Transverse colon (tissue), 4 donors: ENCODE measurements at regions not wholly inside any gene's neighbourhood (a gene's known extent, or its start where the extent isn't known, plus 50 kb on each side); places are given as distances from the start of the nearest gene placed in this dataset.

Experiments
- EP300 ChIP-seq: sonication (generic); formaldehyde crosslinking; IDR thresholded peaks from one replicate; pipeline ENCODE4 v1.6.1; 2017; ENCODE audit warnings: antibody characterized with exemption, low read depth
- POLR2A ChIP-seq: fragments of 450-650 bp; IDR thresholded peaks from one replicate; pipeline ENCODE4 v1.6.1; 2016; ENCODE audit warnings: antibody characterized with exemption, mild to moderate bottlenecking, moderate library complexity
- POLR2AphosphoS5 ChIP-seq, 3 donors: sonication (generic); formaldehyde crosslinking; IDR thresholded peaks; one replicate each; pipeline ENCODE4 v1.6.1; 2016; ENCODE audit warnings: antibody characterized with exemption in 3 of 3
- TF ChIP-seq, protein P1 (sequence below), 5 experiments: fragments of 200-600 bp in 3 of 5; fragments of 450-650 bp in 2 of 5; sonication (generic) in 3 of 5; IDR thresholded peaks; 1 replicate in 2 of 5; 2 replicates in 3 of 5; pipeline ENCODE4 v1.5.1; 2016 to 2017; ENCODE audit warnings: antibody characterized with exemption in 5 of 5, inconsistent platforms in 3 of 5, mild to moderate bottlenecking in 2 of 5, moderate library complexity in 1 of 5

DNA sequence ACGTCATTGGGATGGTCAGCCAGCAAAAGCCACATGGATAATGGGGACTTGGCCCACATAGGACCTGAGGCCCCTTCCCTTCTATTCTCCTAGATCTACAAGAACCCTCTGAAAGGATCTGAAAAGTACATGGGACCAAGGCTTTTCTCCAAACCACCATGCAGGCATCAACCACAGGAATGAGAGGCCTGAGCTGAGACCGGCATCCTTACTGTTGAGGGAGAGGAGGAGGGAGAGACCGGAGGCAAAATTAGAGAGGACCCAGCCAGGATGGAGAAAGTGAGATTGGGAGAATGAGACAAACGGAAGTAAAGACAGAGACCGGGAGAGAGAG, 281.7 kb downstream of the RRAGC start:
- TF ChIP-seq, protein P1, sequence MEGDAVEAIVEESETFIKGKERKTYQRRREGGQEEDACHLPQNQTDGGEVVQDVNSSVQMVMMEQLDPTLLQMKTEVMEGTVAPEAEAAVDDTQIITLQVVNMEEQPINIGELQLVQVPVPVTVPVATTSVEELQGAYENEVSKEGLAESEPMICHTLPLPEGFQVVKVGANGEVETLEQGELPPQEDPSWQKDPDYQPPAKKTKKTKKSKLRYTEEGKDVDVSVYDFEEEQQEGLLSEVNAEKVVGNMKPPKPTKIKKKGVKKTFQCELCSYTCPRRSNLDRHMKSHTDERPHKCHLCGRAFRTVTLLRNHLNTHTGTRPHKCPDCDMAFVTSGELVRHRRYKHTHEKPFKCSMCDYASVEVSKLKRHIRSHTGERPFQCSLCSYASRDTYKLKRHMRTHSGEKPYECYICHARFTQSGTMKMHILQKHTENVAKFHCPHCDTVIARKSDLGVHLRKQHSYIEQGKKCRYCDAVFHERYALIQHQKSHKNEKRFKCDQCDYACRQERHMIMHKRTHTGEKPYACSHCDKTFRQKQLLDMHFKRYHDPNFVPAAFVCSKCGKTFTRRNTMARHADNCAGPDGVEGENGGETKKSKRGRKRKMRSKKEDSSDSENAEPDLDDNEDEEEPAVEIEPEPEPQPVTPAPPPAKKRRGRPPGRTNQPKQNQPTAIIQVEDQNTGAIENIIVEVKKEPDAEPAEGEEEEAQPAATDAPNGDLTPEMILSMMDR (IDR thresholded peaks at IDR 0.05) = no peak
- TF ChIP-seq EP300 (no peak), POLR2A (no peak), POLR2AphosphoS5 (IDR thresholded peaks at IDR 0.05) (no peak)
